ENCODE measurements at regions not wholly inside any gene's neighbourhood (a gene's known extent, or its start where the extent isn't known, plus 50 kb on each side); places are given as distances from the start of the nearest gene placed in this dataset.

DNA sequence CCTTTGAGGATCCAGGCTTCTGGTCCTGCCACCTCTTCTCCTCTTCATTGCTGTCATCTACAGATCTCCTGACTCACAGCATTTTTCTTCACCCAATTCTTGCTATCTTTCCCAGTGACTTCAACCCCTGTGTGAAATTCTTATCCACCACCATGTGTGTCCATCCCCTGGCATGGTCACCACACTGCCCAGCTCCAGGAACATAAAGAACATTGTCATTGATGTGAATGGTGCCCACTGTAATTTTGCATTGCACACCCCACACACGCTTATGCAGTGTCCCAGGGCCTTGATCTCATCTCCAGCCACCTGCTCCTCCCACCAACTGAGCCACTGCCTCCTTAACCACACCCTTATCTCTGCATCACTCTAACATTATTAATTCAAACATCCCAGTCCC lies 85.3 kb downstream of the C1D start:
- CTCF ChIA-PET (ENCODE audit: low intra/inter-chr PET ratio, low total read pairs), result no interaction called here
- in situ Hi-C loops (cut with HindIII; ENCODE audit: extremely low pct_ligation_motif_present, low pct_unique_long_range_greater_than_20kb), result no loop called here
- TF ChIP-seq PHF5A (CRISPR knock-in tag; IDR thresholded peaks at IDR 0.05; ENCODE audit: low read depth, unreplicated experiment) (no peak), DPF2 (CRISPR knock-in tag; IDR thresholded peaks at IDR 0.05; ENCODE audit: borderline replicate concordance, low read depth) (no peak), ZNF547 (CRISPR knock-in tag; IDR thresholded peaks at IDR 0.05) (no peak), MYC (CRISPR knock-in tag; IDR thresholded peaks at IDR 0.05; ENCODE audit: borderline replicate concordance) (no peak), KDM6A (CRISPR knock-in tag; IDR thresholded peaks at IDR 0.05; ENCODE audit: low read depth) (no peak), ZNF274 (CRISPR knock-in tag; IDR thresholded peaks at IDR 0.05) (no peak), NR2F2 (IDR thresholded peaks at IDR 0.05; ENCODE audit: borderline replicate concordance, low read depth) (no peak), TCF7L2 (IDR thresholded peaks at IDR 0.05; ENCODE audit: low read depth, low read length) (no peak), HDAC1 (CRISPR knock-in tag; IDR thresholded peaks at IDR 0.05) (no peak), KMT2A (CRISPR knock-in tag; IDR thresholded peaks at IDR 0.05) (no peak), HNRNPLL (IDR thresholded peaks at IDR 0.05; ENCODE audit: low read depth, low read length, poor library complexity, severe bottlenecking) (no peak), PAF1 (CRISPR knock-in tag; IDR thresholded peaks at IDR 0.05) (no peak)
- TF ChIP-seq, protein P1, sequence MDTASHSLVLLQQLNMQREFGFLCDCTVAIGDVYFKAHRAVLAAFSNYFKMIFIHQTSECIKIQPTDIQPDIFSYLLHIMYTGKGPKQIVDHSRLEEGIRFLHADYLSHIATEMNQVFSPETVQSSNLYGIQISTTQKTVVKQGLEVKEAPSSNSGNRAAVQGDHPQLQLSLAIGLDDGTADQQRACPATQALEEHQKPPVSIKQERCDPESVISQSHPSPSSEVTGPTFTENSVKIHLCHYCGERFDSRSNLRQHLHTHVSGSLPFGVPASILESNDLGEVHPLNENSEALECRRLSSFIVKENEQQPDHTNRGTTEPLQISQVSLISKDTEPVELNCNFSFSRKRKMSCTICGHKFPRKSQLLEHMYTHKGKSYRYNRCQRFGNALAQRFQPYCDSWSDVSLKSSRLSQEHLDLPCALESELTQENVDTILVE (CRISPR knock-in tag; IDR thresholded peaks at IDR 0.05), result no peak
- TF ChIP-seq, protein P2, sequence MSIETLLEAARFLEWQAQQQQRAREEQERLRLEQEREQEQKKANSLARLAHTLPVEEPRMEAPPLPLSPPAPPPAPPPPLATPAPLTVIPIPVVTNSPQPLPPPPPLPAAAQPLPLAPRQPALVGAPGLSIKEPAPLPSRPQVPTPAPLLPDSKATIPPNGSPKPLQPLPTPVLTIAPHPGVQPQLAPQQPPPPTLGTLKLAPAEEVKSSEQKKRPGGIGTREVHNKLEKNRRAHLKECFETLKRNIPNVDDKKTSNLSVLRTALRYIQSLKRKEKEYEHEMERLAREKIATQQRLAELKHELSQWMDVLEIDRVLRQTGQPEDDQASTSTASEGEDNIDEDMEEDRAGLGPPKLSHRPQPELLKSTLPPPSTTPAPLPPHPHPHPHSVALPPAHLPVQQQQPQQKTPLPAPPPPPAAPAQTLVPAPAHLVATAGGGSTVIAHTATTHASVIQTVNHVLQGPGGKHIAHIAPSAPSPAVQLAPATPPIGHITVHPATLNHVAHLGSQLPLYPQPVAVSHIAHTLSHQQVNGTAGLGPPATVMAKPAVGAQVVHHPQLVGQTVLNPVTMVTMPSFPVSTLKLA (IDR thresholded peaks at IDR 0.05), result no peak
- TF ChIP-seq, protein P3, sequence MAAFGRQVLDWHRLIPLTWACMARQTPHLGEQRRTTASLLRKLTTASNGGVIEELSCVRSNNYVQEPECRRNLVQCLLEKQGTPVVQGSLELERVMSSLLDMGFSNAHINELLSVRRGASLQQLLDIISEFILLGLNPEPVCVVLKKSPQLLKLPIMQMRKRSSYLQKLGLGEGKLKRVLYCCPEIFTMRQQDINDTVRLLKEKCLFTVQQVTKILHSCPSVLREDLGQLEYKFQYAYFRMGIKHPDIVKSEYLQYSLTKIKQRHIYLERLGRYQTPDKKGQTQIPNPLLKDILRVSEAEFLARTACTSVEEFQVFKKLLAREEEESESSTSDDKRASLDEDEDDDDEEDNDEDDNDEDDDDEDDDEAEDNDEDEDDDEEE (CRISPR knock-in tag; IDR thresholded peaks at IDR 0.05), result no peak
- TF ChIP-seq, protein P4, sequence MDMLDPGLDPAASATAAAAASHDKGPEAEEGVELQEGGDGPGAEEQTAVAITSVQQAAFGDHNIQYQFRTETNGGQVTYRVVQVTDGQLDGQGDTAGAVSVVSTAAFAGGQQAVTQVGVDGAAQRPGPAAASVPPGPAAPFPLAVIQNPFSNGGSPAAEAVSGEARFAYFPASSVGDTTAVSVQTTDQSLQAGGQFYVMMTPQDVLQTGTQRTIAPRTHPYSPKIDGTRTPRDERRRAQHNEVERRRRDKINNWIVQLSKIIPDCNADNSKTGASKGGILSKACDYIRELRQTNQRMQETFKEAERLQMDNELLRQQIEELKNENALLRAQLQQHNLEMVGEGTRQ (IDR thresholded peaks at IDR 0.05; ENCODE audit: low read depth, low read length), result no peak
- TF ChIP-seq, protein P4 (CRISPR knock-in tag; IDR thresholded peaks at IDR 0.05; ENCODE audit: borderline replicate concordance), result no peak
- TF ChIP-seq, protein P5, sequence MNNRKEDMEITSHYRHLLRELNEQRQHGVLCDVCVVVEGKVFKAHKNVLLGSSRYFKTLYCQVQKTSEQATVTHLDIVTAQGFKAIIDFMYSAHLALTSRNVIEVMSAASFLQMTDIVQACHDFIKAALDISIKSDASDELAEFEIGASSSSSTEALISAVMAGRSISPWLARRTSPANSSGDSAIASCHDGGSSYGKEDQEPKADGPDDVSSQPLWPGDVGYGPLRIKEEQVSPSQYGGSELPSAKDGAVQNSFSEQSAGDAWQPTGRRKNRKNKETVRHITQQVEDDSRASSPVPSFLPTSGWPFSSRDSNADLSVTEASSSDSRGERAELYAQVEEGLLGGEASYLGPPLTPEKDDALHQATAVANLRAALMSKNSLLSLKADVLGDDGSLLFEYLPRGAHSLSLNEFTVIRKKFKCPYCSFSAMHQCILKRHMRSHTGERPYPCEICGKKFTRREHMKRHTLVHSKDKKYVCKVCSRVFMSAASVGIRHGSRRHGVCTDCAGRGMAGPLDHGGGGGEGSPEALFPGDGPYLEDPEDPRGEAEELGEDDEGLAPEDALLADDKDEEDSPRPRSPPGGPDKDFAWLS (CRISPR knock-in tag; IDR thresholded peaks at IDR 0.05; ENCODE audit: borderline replicate concordance), result no peak

More for the DNA sequence above, 85.3 kb downstream of the C1D start:
- H3K79me2 ChIP-seq (ENCODE audit: insufficient read depth, low read length), result no peaks in the 10 kb centered on the region
- H2AFZ ChIP-seq (ENCODE audit: low read length), result no peak overlapping the region
- 0% methylated on average over 1 of the region's 1 CpG for WGBS (ENCODE audit: low lambda C conversion rate)
- FAIRE-seq (no peak), ATAC-seq (no peak), DNase-seq (ENCODE audit: low spot score) (no peak)
- no peak overlapping the region for H3K4me3 ChIP-seq (replicated peaks in 1 of 3; ENCODE audit: insufficient read depth in 1 of 3, low read depth in 2 of 3, low read length in 3 of 3)
- POLR2A ChIA-PET, result no interaction called here
- H3K27ac ChIP-seq (ENCODE audit: extremely low read length, insufficient read depth, low read length), result no peak overlapping the region
- H3K27me3 ChIP-seq (ENCODE audit: control insufficient read depth in 1 of 2, insufficient read depth in 2 of 2, low read length in 2 of 2), result 0 out of 5 replicates have a peak, but pooled peaks cover 0 to 1% of the 10 kb centered on the region in 2 experiments
- no TSS peak for BruUV-seq (replicated peaks)
- intact Hi-C loops (cut with micrococcal nuclease; ENCODE audit: unreplicated experiment), result no loop called here
- H3K9me3 ChIP-seq (ENCODE audit: low read length), result peaks cover 13% of the 10 kb centered on the region
- no peak overlapping the region for H3K9ac ChIP-seq (ENCODE audit: insufficient read depth, low read depth, low read length)
- no peaks in the 10 kb centered on the region for H4K20me1 ChIP-seq (ENCODE audit: insufficient read depth, low read length)
- no peaks in the 10 kb centered on the region for H3K36me3 ChIP-seq (replicated peaks in 1 of 2; ENCODE audit: control insufficient read depth in 1 of 2, insufficient read depth in 2 of 2, low read length in 2 of 2)
- no peaks in the 10 kb centered on the region for H3K4me1 ChIP-seq (ENCODE audit: insufficient read depth, low read length)
- no peak overlapping the region for H3K4me2 ChIP-seq (ENCODE audit: low read depth, low read length)
